Keratinocyte (primary cell): ENCODE measurements at regions not wholly inside any gene's neighbourhood (a gene's known extent, or its start where the extent isn't known, plus 50 kb on each side); places are given as distances from the start of the nearest gene placed in this dataset.
A peak's percentile ranks its signal among the peaks of the same experiment; 100 is the strongest.

Experiments
- DNase-seq: peaks from one replicate; pipeline ENCODE4 v3.0.0-alpha.2; 2011; ENCODE audit warnings: low read depth, missing footprints, low spot score
- FAIRE-seq: peaks from 2 replicates; lab custom pipeline; 2011; peaks lifted over from hg19 to GRCh38; lab: Jason Lieb, UNC
- H2AFZ ChIP-seq: 2 replicates; pipeline ENCODE4 v1.6.0; 2012; ENCODE audit warnings: low read length, control low read depth, inconsistent platforms; ENCODE audit not compliant: control insufficient read depth
- H3K27ac ChIP-seq: 2 replicates; pipeline ENCODE4 v1.5.1; 2011; ENCODE audit warnings: low read length; ENCODE audit not compliant: control insufficient read depth, insufficient read depth
- H3K27me3 ChIP-seq: 3 replicates; pipeline ENCODE4 v1.6.0; 2011; ENCODE audit warnings: low read length; ENCODE audit not compliant: control insufficient read depth, insufficient read depth; ENCODE audit errors: extremely low read depth
- H3K36me3 ChIP-seq, 2 experiments: 2 replicates in 1 of 2; 3 replicates in 1 of 2; pipeline ENCODE4 v1.5.1; 2011; ENCODE audit warnings: low read length in 2 of 2, mild to moderate bottlenecking in 1 of 2; ENCODE audit not compliant: control insufficient read depth in 2 of 2, insufficient read depth in 2 of 2; ENCODE audit errors: extremely low read depth in 1 of 2
- H3K4me1 ChIP-seq: 3 replicates; pipeline ENCODE4 v1.5.1; 2011; ENCODE audit warnings: low read length; ENCODE audit not compliant: control insufficient read depth, insufficient read depth; ENCODE audit errors: extremely low read depth
- H3K4me2 ChIP-seq: 3 replicates; pipeline ENCODE4 v1.6.0; 2011; ENCODE audit warnings: low read depth, low read length; ENCODE audit not compliant: control insufficient read depth, insufficient read depth; ENCODE audit errors: extremely low read depth
- H3K4me3 ChIP-seq, 3 experiments: fragments of 200-600 bp in 1 of 3; sonication (generic) in 1 of 3; 2 replicates in 2 of 3; 3 replicates in 1 of 3; pipeline ENCODE4 v1.5.1; 2011 to 2016; ENCODE audit warnings: low read length in 3 of 3, mild to moderate bottlenecking in 3 of 3, control low read depth in 2 of 3, inconsistent platforms in 1 of 3, low read depth in 1 of 3, mixed read lengths in 1 of 3, mixed run types in 1 of 3, moderate library complexity in 1 of 3; ENCODE audit not compliant: control insufficient read depth in 2 of 3, insufficient read depth in 2 of 3; ENCODE audit errors: extremely low read depth in 1 of 3
- H3K79me2 ChIP-seq: 2 replicates; pipeline ENCODE4 v1.6.0; 2012; ENCODE audit warnings: low read length; ENCODE audit not compliant: control insufficient read depth, insufficient read depth
- H3K9ac ChIP-seq: 3 replicates; pipeline ENCODE4 v1.6.0; 2011; ENCODE audit warnings: low read length; ENCODE audit not compliant: control insufficient read depth, insufficient read depth; ENCODE audit errors: extremely low read depth
- H3K9me1 ChIP-seq: 3 replicates; pipeline ENCODE4 v1.6.0; 2011; ENCODE audit warnings: low read length; ENCODE audit not compliant: control insufficient read depth, insufficient read depth; ENCODE audit errors: extremely low read depth
- H3K9me3 ChIP-seq: 2 replicates; pipeline ENCODE4 v1.5.1; 2012; ENCODE audit warnings: low read depth, low read length; ENCODE audit not compliant: control insufficient read depth
- H4K20me1 ChIP-seq: 3 replicates; pipeline ENCODE4 v1.6.0; 2011; ENCODE audit warnings: low read length; ENCODE audit not compliant: control insufficient read depth, insufficient read depth; ENCODE audit errors: extremely low read depth
- EZH2 ChIP-seq: IDR thresholded peaks from one replicate; pipeline ENCODE4 v1.6.1; 2012; ENCODE audit warnings: inconsistent platforms, mild to moderate bottlenecking, low read length, moderate library complexity
- dilution Hi-C: fragments of 300-500 bp; cut with MboI; formaldehyde crosslinking; loops from one replicate; pipeline ENCODE4 v1.7.0; 2020; ENCODE audit warnings: low sequenced_read_pairs; ENCODE audit not compliant: extremely low pct_ligation_motif_present
- TF ChIP-seq, protein P1 (sequence below), 3 experiments: IDR thresholded peaks in 1 of 3; conservative IDR thresholded peaks in 1 of 3; optimal IDR thresholded peaks in 1 of 3; 2 replicates in 2 of 3; 3 replicates in 1 of 3; pipeline versions ENCODE3 to v1.5.1; 2011; ENCODE audit warnings: low read length in 3 of 3, mild to moderate bottlenecking in 3 of 3, moderate library complexity in 2 of 3, control low read depth in 1 of 3, inconsistent platforms in 1 of 3; ENCODE audit not compliant: insufficient read depth in 2 of 3; ENCODE audit errors: extremely low read depth in 1 of 3

DNA sequence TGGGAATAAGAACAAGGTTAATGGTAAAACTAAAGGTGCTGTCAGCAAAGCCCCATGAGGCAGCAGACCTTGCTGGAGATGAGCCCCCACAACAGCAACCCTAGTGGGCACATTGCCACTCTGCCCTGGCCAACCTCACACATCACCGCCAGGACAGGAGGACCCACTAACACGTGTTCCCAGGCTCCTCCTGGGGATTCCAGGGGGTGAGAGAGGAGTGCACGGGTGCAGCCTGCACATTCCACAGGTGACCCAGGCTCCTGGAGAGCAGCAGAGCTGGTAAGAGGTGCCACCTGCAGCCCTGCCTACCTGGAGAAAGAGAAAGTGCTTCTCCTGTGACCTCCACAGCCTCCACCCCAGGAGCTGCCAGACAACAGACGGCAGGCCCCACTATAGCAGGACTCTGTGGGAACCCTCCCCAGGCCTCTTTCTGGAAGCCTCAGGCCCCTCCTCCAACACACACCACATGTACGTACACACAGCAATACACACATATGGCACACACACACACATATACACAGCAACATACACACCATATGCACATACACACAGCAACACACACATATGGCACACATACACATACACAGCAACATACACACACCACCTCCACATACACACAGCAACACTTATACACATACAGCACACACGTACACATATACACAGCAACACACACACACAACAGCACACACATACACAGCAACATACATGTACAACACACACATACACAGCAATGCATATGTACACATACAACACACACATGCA lies 187.1 kb downstream of the GLI2 start:
- dilution Hi-C loops, result no loop called here
- no peak overlapping the region for H3K9ac ChIP-seq
- H2AFZ ChIP-seq, result no peak overlapping the region

DNA sequence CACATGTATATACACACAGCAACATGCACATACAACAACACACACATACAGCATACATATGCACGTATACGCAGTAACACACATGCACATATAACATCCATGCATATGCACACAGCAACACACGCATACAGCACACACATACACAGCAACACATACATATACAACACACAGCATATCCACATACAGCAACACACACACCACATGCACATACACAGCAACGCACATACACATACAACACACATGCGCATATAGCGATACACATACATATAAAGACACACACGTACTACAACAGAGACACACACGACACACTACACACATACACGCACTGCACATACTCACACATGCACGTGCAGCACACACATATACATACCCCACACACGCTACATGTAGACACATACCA lies 187.8 kb downstream of the GLI2 start:
- H3K79me2 ChIP-seq, result no peaks in the 10 kb centered on the region
- peaks cover 3% of the 10 kb centered on the region for H3K27me3 ChIP-seq
- H3K9me3 ChIP-seq, result no peaks in the 10 kb centered on the region
- no peaks in the 10 kb centered on the region for H4K20me1 ChIP-seq
- H3K36me3 ChIP-seq, result no peaks in the 10 kb centered on the region
- dilution Hi-C loops, result no loop called here
- peak; percentile 32 for FAIRE-seq
- no peak overlapping the region for H3K9ac ChIP-seq
- no peak overlapping the region for H3K4me3 ChIP-seq
- no peak for TF ChIP-seq EZH2
- TF ChIP-seq, protein P1, sequence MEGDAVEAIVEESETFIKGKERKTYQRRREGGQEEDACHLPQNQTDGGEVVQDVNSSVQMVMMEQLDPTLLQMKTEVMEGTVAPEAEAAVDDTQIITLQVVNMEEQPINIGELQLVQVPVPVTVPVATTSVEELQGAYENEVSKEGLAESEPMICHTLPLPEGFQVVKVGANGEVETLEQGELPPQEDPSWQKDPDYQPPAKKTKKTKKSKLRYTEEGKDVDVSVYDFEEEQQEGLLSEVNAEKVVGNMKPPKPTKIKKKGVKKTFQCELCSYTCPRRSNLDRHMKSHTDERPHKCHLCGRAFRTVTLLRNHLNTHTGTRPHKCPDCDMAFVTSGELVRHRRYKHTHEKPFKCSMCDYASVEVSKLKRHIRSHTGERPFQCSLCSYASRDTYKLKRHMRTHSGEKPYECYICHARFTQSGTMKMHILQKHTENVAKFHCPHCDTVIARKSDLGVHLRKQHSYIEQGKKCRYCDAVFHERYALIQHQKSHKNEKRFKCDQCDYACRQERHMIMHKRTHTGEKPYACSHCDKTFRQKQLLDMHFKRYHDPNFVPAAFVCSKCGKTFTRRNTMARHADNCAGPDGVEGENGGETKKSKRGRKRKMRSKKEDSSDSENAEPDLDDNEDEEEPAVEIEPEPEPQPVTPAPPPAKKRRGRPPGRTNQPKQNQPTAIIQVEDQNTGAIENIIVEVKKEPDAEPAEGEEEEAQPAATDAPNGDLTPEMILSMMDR (optimal IDR thresholded peaks at IDR 0.05 in 1 of 3, IDR thresholded peaks at IDR 0.05 in 1 of 3, conservative IDR thresholded peaks at IDR 0.05 in 1 of 3; ENCODE audit: extremely low read depth in 1 of 3, insufficient read depth in 2 of 3, low read length in 3 of 3), result no peak
- H3K4me1 ChIP-seq, result no peaks in the 10 kb centered on the region
- H2AFZ ChIP-seq, result no peak overlapping the region
- H3K4me2 ChIP-seq, result no peak overlapping the region
- H3K9me1 ChIP-seq, result no peaks in the 10 kb centered on the region
- H3K27ac ChIP-seq, result no peak overlapping the region
- no peak for DNase-seq

More for the DNA sequence above, 187.1 kb downstream of the GLI2 start:
- Histone ChIP-seq H4K20me1 (no peaks in the 10 kb centered on the region), H3K36me3 (no peaks in the 10 kb centered on the region), H3K9me1 (no peaks in the 10 kb centered on the region), H3K4me3 (no peak overlapping the region), H3K27ac (no peak overlapping the region), H3K4me1 (no peaks in the 10 kb centered on the region), H3K9me3 (no peaks in the 10 kb centered on the region), H3K4me2 (no peak overlapping the region), H3K79me2 (no peaks in the 10 kb centered on the region), H3K27me3 (no peaks in the 10 kb centered on the region)
- TF ChIP-seq, protein P1 (optimal IDR thresholded peaks at IDR 0.05 in 1 of 3, IDR thresholded peaks at IDR 0.05 in 1 of 3, conservative IDR thresholded peaks at IDR 0.05 in 1 of 3; ENCODE audit: extremely low read depth in 1 of 3, insufficient read depth in 2 of 3, low read length in 3 of 3), result no peak
- no peak for TF ChIP-seq EZH2
- FAIRE-seq (no peak), DNase-seq (no peak)
